Right renal cortex interstitium (tissue), 3 donors: ENCODE measurements at regions not wholly inside any gene's neighbourhood (a gene's known extent, or its start where the extent isn't known, plus 50 kb on each side); places are given as distances from the start of the nearest gene placed in this dataset.

Experiments used
- DNase-seq, 3 donors: peaks; one replicate each; pipeline ENCODE4 v3.0.0-alpha.2; 2013; ENCODE audit warnings: low read depth in 3 of 3, low spot score in 2 of 3

DNA sequence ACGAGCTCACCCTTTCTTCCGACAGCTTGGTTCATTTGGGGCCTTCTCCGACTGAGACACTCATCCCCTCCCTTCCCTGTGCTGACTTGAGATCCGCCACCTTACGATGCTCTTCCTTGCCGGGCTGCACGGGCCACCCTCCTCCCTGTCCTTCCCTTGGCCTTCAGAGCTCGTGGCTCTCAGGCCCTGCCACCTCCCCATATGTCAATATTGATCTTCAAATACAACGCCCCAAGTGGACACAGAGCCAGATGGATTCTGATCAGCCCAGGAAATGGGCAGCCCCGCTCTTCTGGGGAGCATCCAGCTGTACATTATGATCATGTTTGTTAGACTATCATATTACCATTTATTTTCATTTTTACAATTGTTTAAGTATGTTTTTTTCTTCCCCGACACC, 812.8 kb downstream of the TBC1D22A start:
- no peak for DNase-seq

DNA sequence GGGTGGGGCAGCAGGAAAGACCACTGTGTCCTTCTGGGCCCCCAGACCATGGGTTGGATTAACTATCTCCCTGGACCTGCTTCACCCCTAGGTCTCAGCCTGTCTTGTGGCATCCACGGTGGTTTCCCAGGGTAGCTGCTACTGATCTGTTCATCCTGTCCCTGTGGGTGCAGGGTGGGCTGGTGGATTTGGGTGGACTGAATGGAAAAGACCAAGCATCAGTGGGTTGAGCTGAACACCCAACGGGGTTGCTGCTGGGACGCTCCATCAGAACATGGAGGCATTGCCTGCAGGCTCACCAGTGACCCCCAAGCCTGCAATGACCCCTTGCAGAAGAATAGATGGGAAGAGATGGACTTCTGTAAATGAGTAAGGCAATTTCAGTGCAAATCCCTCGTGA, 812.1 kb downstream of the TBC1D22A start:
- DNase-seq = no peak

- DNase-seq = no peak
Observed at GRCh38 chr22:47573141-47573540, 810.7 kb downstream of the TBC1D22A start.

GRCh38 chr22:47572443-47572842, 810.0 kb downstream of the TBC1D22A start:
- no peak for DNase-seq

- DNase-seq = no peak
Observed at GRCh38 chr22:47571616-47572015, 809.2 kb downstream of the TBC1D22A start.

DNA sequence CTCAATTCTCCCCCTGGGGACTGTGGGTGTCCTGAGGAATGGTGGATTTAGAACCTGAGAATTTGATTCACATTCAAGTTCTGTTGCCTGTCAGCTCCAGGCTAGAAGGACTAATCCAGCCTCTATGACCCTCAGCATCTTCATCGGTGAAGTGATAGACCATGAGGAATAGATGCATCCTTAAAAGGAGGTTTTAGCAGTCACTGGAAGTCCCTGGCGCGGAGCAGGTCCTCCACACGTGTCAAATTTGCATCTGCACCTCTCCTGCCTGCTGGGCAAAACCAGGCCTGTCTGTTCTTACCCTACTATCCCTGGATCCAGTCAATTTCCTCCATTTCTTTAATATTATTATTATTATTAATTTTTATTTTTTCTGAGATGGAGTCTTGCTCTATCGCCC, 808.4 kb downstream of the TBC1D22A start:
- DNase-seq = no peak

DNA sequence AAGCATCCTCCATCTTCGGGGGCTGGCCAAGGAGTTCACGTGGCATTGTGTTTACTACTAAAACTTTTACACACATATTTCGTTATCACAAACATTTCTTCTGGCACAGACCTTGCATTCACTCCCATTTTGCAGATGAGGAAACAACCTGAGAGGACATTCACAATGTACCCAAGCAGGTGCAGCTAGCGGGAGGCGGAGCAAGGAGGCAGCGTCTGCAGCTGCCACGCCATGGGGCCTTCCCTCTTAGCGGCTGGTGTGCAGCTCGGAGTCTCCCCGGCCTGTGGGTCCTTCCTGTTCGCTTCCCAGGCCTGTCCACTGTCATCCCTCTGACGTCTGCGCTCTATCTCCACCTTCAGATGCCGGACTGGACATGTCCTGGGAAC, 807.8 kb downstream of the TBC1D22A start:
- no peak for DNase-seq

- no peak for DNase-seq
Observed at GRCh38 chr22:47569389-47570299, 807.2 kb downstream of the TBC1D22A start.

- DNase-seq = no peak
Observed at GRCh38 chr22:47568700-47569099, 806.2 kb downstream of the TBC1D22A start.

DNA sequence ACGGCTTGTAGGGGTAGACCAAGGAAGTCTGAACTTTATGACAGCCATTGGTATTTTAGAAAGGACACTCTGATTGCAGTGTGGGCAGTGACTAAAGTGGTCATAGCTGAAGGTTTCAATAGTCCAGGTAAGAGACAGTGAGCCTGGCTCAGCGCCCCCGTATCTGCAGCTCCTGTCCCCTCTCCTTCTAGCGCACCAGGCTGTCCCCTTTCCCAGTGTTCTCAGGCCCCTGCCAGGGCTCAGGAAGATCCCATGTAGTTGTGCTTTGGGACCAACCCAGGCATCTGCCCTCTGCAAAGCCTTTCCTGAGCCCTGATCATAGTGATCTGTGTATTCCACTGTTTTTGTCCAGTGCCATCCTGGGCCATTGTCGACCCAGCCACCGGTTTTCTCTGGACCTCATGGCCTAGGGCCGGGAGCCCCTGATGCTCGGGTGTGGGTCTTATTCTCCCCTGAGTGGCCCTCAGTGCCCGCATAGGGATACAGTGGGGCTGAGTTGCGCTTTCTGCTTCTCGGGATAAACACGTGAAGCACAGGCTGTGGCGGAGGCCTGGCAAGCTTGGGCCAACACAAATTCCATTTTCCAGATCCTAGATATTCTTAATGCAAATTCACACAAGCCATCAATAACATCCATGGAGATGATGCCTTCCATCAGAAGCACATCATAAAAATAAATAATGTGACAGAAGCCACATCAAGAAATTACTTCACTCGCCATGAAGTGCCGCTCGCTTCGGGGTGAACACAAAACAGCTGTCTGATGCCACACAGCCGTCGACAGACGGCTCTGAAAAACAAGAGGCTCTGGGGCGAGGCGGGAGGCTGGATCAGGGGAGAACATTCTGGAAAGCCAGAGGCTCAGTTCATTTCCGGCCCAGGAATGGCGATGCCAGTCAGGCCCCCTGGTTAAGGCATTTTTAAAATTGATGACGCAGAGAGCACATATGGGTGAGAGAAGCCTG, 805.0 kb downstream of the TBC1D22A start:
- DNase-seq = no peak

DNA sequence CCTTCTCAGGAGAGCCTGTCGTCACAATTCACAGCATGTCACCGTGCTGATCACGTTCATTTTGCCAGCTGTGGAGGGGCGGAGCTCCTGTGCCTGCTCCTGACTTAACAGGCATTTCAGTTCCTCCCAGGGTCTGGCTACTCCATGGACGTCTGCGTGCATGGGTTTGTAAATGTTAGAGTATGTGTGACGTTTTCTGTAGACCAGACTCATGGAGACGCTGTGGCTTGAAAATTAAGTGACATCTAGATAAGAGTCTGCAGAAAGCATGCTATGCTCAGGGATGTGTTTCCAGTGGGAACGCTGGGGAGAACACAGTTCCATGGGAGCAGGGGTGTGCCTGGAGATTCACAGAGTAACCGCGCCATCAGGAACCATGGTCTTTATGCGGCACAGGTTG, 804.0 kb downstream of the TBC1D22A start:
- DNase-seq = no peak

DNA sequence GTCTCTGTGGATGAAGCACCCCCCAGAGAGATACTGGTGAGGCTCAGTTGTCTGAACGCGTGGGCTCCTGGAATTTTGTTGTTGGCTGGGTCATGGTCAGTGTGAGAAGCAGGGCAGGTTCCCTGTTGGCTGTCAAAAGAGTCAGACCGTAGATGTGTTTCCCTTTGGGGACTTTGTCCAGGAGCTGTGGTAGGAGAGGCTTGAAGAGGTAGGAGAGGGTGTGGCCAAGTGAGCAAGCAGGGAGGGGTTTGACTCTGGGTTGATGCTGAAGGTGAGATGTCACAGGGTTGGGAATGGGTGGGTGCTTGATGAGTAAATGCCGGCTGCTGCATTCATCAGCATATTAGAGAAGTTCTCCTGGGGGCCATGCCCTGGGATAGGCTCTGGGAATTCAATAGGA, 803.2 kb downstream of the TBC1D22A start:
- DNase-seq = no peak

DNA sequence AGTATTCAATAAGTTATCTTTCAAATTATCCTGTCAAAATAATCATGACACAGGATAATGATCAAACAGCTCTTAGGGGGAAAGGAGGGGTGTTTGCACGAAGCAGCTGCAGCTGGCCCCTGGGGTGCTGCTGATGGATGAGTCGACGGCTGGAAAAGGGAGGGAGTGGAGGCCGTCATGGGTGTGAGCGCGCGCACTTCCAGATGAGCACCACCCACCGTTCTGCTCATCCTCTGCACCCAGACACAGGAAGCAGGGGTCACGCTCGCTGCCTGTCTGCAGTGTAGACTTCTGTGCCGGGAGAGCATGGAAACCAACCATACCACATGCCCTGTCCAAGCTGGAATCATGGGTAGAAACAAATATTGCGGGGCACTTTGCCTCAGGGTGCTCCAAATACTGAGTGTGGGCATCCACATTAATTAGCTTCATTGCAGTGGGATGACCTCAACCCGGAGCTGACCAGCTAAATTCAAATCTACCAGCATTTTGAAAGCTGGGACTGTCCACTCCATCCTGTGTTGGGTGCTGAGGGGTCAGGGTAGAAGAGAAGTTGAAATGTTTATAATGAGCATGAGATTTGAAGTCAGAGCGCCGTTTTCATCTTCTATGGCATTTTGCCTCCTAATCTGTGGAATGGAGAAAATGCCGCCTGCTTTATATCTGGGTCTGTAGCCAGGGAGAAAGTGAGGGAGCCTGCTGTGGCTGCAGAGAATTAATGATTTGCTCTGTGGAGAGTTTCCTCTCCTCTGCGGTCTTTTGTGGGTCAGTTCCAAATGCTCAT, 802.4 kb downstream of the TBC1D22A start:
- no peak for DNase-seq

DNA sequence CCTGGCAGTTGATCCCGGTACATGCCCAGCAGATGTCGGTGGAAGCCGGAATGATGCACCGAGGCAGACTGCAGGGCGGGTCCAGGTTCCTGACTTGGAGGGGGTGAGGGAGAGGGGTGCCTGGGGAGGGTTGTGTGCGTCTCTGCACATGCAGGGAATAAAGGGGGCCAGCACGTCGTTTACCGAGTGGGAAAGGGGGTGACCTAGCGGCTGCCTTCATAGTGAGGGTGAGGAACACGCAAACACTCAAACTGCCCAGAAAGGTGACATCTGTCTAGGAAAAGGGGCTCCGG, 801.7 kb downstream of the TBC1D22A start:
- no peak for DNase-seq

GRCh38 chr22:47563406-47564157, 801.1 kb downstream of the TBC1D22A start:
- DNase-seq = no peak

- DNase-seq = no peak
Observed at GRCh38 chr22:47561766-47562165, 799.3 kb downstream of the TBC1D22A start.

DNA sequence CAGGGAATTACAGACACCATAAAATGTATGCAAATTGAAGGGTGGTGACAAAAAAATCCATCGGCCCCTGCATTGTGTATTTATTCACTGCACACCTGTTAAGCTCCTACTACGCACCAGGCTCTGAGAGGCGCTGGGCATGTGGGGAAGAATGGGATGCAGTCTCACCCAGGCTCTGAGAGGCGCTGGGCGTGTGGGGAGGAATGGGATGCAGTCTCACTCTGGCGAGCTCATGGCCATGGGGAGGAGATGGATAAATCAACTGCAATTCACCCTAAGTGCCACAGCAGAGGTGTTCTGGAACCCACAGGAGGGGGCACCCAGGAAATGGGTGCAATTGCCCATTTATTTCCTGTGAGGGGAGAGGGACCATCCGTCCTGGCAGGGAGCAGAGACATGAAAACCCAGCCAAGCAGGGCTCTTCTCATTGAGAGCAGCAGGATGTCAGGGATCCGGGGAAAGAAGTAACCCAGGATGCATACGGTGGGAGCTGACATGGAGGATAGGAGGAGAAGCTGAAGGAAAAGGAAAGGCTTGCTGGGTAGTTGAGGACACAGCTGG, 798.7 kb downstream of the TBC1D22A start:
- DNase-seq = no peak

- DNase-seq = no peak
Observed at GRCh38 chr22:47558828-47559700, 796.6 kb downstream of the TBC1D22A start.

- DNase-seq = no peak
Observed at GRCh38 chr22:47556473-47556872, 794.0 kb downstream of the TBC1D22A start.
